NCI-H82 treated with DMSO at 0.1 percent for 48 hours (cell line): ENCODE measurements at regions not wholly inside any gene's neighbourhood (a gene's known extent, or its start where the extent isn't known, plus 50 kb on each side); places are given as distances from the start of the nearest gene placed in this dataset.
"Not testable (repeated sequence)": the region's sequence is repeated elsewhere in the genome, so short reads cannot be mapped to it uniquely, and the experiment has no call there.

Experiments
- DNase-seq: peaks from one replicate; lab custom pipeline; 2025; ENCODE audit not compliant: unreplicated experiment; lab: John Stamatoyannopoulos, UW

DNA sequence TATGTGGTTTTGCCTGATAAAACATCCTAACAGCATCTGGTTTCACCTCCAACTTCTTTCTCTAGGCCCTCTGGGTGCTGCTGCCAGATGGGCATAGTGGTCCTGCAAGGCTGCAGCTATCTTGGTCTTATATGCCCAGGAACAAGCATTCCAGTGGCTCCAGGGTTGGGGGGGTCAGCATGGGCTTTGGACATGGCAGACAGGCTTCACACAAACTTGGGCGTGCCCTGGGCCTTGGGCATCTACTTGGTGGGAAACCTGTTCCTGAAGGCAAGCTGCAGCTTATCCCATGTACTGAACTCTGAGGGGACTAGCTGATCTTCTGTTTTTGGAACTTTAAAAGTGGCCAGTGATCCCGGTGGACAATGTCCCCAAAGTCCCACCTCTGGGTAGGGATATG lies 54.9 kb upstream of the ZNF678 start:
- DNase-seq, result no peak

DNA sequence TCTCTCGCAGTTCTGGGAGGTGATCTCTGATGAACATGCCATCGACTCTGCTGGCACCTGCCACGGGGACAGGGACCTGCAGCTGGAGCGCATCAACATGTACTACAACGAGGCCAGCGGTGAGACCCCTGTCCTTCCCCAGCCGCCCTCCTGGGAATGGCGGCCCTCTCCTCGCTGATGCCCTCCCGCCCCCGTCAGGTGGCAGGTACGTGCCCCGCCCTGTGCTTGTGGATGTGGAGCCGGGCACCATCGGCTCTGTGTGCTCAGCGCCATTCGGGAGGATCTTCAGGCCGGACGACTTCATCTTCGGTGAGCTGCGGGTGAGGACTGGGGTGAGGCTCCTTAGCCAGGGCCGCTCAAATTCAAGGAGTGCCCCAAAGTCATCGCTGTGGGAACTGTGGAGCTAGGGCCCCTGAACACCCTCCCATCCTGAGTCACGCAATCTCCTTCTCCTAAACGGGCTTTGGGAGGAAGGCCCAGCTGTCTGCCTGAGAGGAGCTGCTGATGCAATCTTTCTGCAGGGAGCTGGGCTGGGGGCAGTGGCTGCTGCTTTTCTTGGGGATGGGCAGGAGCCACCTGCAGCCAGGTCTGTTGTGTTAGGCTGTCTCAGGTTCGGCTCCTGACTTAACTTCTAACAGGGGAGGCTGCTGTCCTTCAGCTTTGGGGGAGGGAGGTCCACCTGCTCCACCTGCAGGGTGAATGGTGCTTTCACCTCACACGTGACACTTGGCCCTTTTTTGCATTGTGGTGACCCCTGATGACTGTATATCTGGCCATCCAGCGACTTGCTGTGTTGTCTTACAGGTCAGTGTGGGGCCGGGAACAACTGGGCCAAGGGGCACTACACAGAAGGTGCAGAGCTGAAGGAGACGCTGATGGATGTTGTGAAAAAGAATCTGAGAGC lies 56.6 kb upstream of the ZNF678 start:
- not testable (repeated sequence) for DNase-seq

DNA sequence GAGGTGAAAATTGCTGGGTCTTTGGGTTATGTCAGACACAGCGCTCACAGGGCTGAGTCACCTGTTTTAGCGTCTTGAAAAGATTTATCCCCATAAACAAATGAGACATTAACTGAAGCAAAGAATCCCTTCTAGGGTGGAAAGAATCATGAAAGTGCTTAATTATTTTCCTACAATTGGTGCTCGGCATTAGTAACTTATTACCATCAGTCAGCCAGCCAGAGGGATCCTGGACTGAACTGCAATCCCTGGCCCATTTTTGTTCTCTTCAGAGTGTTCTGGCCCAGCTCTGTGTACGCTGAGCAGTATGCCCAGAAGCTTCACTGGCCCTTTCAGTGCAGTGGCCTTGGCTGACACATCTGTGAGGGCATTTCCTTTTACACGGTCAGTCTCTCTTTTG lies 67.3 kb upstream of the ZNF678 start:
- not testable (repeated sequence) for DNase-seq

DNA sequence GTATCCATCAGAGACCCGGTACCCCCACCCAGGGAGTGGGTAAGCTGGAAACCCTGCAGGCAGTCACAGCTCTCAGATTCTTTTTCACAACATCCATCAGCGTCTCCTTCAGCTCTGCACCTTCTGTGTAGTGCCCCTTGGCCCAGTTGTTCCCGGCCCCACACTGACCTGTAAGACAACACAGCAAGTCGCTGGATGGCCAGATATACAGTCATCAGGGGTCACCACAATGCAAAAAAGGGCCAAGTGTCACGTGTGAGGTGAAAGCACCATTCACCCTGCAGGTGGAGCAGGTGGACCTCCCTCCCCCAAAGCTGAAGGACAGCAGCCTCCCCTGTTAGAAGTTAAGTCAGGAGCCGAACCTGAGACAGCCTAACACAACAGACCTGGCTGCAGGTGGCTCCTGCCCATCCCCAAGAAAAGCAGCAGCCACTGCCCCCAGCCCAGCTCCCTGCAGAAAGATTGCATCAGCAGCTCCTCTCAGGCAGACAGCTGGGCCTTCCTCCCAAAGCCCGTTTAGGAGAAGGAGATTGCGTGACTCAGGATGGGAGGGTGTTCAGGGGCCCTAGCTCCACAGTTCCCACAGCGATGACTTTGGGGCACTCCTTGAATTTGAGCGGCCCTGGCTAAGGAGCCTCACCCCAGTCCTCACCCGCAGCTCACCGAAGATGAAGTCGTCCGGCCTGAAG lies 69.3 kb upstream of the ZNF678 start:
- DNase-seq, result not testable (repeated sequence)

DNA sequence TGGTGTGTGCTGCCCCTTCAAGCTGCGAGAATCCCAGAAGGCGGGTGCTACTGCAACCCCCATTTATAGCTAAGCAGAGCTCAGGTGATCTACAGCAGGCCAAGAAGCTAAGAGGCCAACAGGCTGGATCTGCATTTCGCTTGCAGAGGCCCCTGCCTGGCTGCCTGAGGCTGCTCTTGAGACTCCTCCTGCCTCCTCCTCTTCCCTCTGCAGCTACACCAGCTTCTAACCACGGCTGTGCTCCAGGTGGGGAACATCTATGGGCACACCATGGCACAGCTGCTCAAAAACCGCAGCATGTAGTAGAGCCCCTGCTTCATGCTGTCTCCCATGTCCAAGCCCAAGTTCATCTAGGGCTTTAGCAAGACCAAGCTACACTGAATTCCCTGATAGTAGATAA lies 72.9 kb upstream of the ZNF678 start:
- no peak for DNase-seq

DNA sequence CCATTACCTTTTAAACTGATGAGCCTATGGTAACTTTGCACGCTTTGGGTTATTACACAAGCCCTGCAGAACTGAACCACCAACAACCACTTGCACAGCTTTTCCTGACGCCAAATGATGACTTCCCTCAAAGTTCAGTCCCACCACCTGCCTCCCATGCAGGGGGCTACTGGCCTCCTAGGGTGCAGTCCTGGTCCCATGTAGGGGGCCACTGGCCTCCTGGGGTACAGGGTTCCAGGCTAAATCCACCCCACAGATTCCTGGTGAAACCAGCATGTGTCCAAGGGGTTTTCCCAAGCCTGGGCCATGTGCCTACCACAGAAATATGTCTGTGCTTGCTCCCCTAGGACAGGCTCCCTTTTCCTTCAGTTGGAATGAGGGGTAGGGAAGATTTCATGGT lies 73.4 kb upstream of the ZNF678 start:
- no peak for DNase-seq

DNA sequence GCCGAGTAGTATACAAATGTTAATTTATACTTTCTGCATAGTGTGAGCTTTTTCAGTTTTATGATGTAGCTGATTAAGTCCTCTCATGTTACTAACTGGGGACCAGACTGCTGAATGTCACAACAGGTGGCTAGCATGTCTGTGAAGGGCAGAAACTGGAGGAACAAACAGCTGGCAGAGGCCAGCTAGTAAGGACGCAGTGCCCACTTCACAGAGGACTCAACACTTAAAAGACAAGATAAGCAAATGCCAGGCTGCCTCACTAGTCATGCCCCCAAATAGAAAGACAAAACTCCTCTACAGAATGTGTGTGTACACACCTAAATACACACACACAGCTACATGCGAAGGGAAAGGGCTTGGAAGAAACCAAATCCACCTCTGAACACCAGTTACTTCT lies 73.8 kb upstream of the ZNF678 start:
- no peak for DNase-seq

DNA sequence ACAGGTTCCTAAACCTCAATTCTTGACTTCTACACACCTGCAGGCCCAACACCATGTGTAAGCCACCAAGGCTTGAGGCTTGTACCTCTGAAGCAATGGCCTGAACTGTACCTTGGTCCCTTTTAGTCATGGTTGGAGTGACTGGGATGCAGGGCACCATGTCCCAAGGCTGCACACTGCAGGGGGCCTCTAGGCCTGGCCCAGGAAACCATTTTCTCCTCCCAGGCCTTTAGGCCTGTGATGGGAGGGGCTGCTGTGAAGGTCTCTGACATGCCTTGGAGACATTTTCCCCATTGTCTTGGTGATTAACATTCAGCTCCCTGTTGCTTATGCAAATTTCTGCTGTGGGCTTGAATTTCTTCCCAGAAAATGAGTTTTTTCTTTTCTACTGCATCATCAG lies 75.8 kb upstream of the ZNF678 start:
- no peak for DNase-seq

DNA sequence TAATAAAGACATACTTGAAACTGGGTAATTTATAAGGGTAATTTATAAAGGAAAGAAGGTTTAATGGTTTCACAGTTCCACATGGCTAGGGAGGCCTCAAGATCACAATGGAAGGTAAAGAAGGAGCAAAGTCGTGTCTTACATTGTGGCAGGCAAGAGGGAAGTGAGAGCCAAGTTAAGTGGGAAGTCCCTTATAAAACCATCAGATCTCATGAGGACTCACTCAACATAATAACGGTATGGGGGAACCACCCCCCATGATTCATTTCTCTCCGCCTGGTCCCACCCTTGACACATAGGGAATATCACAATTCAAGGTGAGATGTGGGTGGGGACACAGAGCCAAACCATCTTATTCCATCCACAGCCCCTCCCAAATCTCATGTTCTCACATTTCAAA lies 76.8 kb upstream of the ZNF678 start:
- no peak for DNase-seq

DNA sequence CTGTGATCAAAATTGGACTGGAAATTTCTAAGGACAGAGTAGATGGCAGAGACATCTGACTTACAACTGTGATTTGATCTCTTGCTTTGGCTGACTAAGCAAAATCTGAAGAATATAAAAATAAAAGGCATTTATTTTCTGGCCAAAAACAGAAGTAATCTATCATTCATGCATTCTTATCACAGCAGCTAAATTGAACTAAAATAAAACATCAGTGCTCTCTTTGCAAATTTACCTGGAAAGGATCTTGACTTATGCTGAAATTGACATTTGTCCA lies 81.4 kb upstream of the ZNF678 start:
- no peak for DNase-seq

DNA sequence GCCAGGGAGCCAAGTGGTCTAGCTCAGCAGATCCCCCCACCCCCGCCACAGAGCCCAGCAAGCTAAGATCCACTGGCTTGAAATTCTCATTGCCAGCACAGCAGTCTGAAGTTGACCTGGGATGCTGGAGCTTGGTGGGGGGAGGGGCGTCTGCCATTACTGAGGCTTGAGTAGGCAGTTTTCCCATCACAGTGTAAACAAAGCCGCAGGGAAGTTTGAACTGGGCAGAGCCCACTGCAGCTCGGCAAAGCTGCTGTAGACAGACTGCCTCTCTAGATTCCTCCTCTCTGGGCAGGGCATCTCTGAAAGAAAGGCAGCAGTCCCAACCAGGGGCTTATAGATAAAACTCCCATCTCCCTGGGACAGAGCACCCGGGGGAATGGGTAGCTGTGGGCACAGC lies 89.3 kb upstream of the ZNF678 start:
- DNase-seq, result not testable (repeated sequence)

DNA sequence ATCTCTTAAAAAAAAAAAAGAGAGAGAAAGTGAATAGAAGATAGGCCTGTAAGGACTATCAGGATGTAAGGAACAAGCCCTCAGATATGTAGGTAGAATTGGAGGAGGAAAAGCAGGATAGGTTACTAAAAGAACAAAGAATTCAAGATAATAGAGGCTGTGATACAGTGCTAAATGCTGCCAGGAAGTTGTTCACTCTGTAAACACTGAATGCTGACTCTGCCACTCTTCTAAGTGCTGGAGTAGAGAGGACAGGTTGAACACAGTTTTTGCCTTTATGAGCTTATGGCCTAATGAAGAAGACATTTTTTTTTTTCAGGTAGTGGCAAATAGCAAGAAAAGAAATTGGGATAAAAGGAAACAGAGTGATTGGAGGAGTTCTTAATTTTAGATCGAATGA lies 90.6 kb upstream of the ZNF678 start:
- DNase-seq, result no peak

DNA sequence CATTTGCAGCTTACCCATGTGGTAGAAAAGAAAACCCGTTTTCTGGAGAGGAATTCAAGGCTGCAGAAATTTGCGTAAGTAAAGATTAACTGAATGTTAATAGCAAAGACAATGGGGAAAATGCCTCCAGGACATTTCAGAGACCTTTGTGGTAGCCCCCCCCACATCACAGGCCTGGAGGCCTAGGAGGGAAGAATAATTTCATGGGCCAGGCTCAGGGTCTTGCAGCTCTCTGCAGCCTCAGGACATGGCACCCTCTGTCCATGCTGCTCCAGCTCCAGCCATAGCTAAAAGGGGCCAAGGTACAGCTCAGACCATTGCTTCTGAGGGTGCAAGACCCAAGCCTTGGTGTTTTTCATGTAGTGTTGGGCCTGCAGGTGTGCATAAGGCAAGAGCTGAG lies 92.7 kb upstream of the ZNF678 start:
- no peak for DNase-seq

DNA sequence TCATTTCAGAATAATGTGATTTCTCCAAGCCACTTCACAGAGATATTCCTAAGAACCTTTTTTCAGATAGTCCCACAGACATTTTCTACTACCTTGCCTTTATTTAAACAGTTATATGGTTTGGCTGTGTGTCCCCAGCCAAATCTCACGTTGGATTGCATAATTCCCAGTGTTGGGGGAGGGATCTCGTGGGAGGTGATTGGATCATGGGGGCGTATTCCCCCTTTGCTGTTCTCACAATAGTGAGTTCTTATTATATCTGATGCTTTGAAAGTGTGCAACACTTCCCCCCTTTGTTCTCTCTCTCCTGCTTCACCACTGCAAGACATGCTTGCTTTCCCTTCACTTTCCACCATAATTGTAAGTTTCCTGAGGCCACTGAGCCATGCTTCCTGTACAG lies 93.6 kb upstream of the ZNF678 start:
- DNase-seq, result no peak

DNA sequence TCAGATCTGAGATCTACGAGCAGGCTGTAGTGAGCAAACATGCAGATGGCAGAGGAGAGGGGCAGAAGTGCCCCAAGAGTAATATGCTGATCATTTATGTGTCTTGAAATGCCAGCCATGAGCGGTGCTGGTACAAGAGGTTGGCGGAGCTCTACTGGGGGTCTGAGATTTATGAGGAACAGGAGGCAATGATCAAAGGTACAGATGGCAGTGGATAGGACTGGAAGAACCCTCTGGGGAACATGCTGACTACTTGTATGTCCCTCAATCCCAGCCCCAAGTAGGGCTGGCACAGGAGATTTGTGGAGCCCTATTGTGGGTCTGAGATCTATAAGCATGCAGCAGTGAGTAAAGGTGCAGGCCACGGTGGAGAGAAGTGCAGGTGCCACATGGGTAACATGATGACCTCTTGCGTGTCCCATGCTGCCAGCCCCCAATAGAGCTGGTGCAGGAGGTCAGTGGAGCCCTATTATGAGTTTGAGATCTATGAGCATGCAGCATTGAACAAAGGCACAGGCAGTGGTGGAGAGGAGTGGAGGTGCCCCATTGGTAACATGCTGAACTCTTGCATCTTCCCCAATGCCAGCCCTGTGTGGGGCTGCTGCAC lies 97.2 kb upstream of the ZNF678 start:
- no peak for DNase-seq

DNA sequence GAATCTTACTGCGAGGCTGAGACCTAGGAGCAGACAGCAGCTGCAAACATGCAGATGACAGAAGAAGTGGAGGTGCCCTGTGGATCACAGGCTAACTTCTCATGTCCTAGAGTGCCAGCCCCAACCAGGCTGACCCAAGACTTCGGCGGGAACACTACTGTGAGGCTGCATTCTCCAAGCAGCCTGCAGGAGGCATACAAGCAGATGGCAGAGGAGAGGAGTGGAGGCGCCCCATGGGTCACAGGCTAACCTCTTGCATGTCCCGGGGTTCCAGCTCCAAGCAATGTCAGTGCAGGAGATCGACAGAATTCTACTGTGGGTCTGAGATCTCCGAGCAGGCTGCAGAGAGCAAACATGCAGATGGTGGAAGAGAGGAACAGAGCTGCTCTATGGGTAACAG lies 98.1 kb upstream of the ZNF678 start:
- DNase-seq, result no peak

DNA sequence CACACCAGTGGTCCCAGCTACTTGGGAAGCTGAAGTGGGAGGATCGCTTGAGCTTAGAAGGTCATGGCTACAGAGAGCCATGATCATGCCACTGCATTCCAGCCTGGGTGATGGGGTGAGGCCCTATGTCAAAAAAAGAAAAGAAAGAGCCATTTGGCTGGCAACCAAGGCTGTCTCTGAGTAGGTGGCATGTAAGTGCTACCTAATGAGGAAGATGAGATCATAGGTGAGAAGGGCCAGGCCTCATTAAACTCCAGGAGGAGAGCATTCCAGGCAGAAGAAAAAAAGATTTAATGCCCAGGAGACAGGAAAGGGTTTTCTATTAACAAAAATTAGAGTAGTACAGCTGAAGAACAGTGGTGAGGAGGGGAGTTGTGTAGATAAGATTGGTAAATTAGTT lies 103.4 kb upstream of the ZNF678 start:
- no peak for DNase-seq

DNA sequence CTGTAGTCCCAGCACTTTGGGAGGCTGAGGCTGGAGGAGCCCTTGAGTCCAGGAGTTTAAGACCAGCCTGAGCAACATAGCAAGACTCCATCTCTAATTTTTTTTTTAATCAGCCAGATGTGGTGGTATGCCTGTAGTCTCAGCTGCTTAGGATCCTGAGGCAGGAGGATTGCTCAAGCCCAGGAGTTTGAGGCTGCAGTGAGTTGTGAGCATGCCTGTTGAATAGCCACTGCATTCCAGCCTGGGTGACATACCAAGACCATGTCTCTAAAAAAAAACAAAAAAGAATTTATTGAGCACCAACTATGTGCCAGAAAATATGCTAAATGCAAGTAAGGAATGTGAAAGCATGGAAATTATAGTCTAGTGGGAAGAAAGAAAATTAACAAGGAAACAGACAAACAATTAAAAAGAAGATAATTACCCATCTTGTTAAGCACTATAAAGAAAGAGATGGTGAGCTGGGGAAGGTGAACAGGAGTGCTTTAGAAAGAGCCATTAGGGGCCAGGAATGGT lies 104.0 kb upstream of the ZNF678 start:
- DNase-seq, result no peak

DNA sequence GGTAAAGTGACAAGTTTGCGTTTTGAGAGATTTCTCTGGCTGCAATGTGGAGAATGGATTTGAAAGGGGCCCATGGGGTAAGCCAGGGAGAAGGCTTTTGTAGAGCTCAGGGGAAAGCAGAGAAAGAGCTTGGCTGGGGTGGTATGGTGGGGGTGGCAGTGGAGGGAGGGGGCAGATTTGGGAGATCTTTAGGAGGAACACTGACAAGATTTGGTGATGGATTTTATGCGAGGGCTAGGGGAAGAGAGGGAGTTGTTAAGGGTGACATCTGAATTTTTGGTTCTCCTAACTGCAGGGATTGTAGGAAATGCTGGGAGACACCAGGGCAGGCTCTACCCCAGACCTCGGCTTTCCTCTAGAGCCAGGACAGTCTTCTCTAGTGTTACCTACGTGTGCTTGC lies 108.7 kb upstream of the ZNF678 start:
- DNase-seq, result no peak

DNA sequence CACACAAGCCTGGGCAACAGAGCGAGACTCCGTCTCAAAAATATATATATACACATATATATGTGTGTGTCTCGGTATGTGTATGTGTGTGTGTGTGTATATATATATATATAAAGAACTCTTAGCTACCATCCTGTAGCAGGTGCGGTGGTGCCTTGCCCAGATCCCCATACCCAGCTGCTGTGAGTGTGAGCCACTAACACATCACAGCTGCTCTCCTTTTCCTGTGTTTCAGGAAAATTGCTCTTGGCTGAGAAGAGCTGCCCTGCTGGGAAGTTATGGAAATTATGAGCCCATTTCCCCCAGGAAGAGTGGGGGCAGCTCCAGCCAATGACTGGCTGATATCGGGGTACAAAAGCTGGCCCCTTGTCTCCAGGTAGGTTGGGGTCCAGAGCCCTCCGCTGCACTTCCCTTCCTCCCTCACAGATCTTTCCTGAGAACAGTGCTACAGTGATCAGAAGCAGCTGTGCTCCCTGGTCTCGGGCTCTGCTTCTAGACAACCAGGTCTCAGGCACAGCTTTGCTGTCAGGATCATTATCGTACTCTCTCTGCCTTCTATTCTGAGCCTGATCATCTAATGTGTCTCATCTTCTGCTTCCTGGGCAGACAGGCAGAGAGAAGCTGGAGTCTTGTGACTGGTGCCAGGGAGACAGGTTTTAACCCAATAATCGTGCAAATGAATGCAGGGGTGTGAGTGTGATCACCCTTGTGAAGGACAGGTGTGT lies 109.6 kb upstream of the ZNF678 start:
- DNase-seq, result no peak

DNA sequence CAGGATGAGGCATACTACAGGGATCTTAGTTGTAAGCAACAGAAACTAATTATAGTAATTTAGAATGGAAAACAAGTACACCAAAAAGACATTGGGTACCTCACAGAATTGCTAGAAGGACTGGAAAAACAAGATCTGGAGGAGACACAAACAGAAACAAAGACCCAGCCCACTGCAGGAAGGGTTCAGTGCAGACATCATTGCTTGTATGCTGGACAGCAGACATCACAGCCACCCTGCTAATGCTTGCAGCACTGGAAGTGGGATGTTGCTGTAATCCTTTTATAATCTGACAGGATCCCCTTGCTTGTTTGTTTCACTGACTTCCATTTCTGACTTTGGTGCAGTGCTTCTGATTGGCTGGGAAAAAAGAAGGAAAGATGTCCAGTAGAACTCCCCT lies 111.4 kb upstream of the ZNF678 start:
- DNase-seq, result no peak

DNA sequence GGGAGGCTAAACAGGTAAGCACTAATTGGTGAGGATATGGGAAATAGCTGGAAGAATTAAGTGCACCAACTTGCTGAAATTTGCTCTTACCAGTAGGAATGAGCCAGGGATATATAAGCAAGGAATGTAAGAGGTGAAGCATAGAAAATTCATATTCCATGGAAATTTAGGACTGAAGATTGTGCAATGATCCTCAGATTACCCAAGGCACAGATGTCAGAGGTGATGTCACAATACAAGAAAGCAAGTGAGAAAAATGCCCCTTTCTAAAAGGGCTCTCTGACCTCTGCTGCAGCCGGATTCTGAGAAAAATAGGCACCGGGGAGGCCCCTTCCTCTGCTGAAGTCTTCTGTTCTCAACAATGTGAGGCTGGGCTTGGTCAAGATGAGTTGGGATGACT lies 112.3 kb upstream of the ZNF678 start:
- no peak for DNase-seq
